SK-N-SH (cell line): ENCODE measurements at regions not wholly inside any gene's neighbourhood (a gene's known extent, or its start where the extent isn't known, plus 50 kb on each side); places are given as distances from the start of the nearest gene placed in this dataset.

Experiments
- CTCF ChIA-PET: fragments of 300-600, 350-600 bp; formaldehyde crosslinking; extraction: SDS; loops from one replicate; lab custom pipeline; 2021; lab: Yijun Ruan, JAX
- POLR2A ChIA-PET: fragments of 350-600 bp; sonication (Branson Sonifier 250); formaldehyde crosslinking; extraction: SDS; loops from one replicate; lab custom pipeline; 2020; ENCODE audit warnings: antibody characterized with exemption, inconsistent platforms; lab: Yijun Ruan, JAX
- DNase-seq: peaks from one replicate; pipeline ENCODE4 v3.0.0; 2012
- H2AFZ ChIP-seq: fragments of 200-600 bp; sonication (generic); 2 replicates; pipeline ENCODE4 v1.8.1; 2016; ENCODE audit warnings: antibody characterized with exemption, mild to moderate bottlenecking, low read depth
- H3F3A ChIP-seq: fragments of 200-600 bp; sonication (generic); replicated peaks from 2 replicates; pipeline ENCODE3; 2016; ENCODE audit warnings: antibody characterized with exemption, mild to moderate bottlenecking; ENCODE audit not compliant: insufficient read depth
- H3K27ac ChIP-seq, 2 experiments: fragments of 200-500 bp in 1 of 2; fragments of 200-600 bp in 1 of 2; sonication (Bioruptor generic) in 1 of 2; sonication (generic), shearing (Covaris generic) in 1 of 2; 2 replicates each; pipeline versions ENCODE4 v1.5.1 to v1.6.1; 2014 to 2016; ENCODE audit warnings: low read depth in 2 of 2, inconsistent platforms in 1 of 2, low read length in 1 of 2, mild to moderate bottlenecking in 1 of 2, mixed read lengths in 1 of 2
- H3K27me3 ChIP-seq: fragments of 200-600 bp; sonication (generic), shearing (Covaris generic); 2 replicates; pipeline ENCODE4 v1.6.1; 2016; ENCODE audit warnings: mixed run types; ENCODE audit not compliant: insufficient read depth
- H3K36me3 ChIP-seq, 2 experiments: fragments of 200-500 bp in 1 of 2; fragments of 200-600 bp in 1 of 2; sonication (Bioruptor generic) in 1 of 2; sonication (generic) in 1 of 2; replicated peaks in 1 of 2; 2 replicates each; pipeline versions ENCODE3 to v1.5.1; 2014 to 2016; ENCODE audit warnings: low read length in 1 of 2, mild to moderate bottlenecking in 1 of 2; ENCODE audit not compliant: insufficient read depth in 2 of 2, control insufficient read depth in 1 of 2
- H3K4me1 ChIP-seq, 2 experiments: fragments of 200-500 bp in 1 of 2; fragments of 200-600 bp in 1 of 2; sonication (Bioruptor generic) in 1 of 2; sonication (generic), shearing (Covaris generic) in 1 of 2; 2 replicates each; pipeline versions ENCODE4 v1.5.1 to v1.6.1; 2014 to 2016; ENCODE audit warnings: low read depth in 1 of 2, low read length in 1 of 2, mixed run types in 1 of 2; ENCODE audit not compliant: insufficient read depth in 2 of 2, control insufficient read depth in 1 of 2
- H3K4me2 ChIP-seq: fragments of 200-600 bp; sonication (generic), shearing (Covaris generic); 2 replicates; pipeline ENCODE4 v1.6.1; 2017; ENCODE audit warnings: mixed run types
- H3K4me3 ChIP-seq, 2 experiments: fragments of 200-500 bp in 1 of 2; fragments of 200-600 bp in 1 of 2; sonication (Bioruptor generic) in 1 of 2; sonication (generic), shearing (Covaris generic) in 1 of 2; 2 replicates each; pipeline versions ENCODE4 v1.5.1 to v1.8.1; 2014 to 2016; ENCODE audit warnings: low read depth in 2 of 2, inconsistent platforms in 1 of 2, low read length in 1 of 2, mild to moderate bottlenecking in 1 of 2, mixed read lengths in 1 of 2, moderate library complexity in 1 of 2
- H3K79me2 ChIP-seq: fragments of 200-600 bp; sonication (generic); 2 replicates; pipeline ENCODE4 v1.8.1; 2017; ENCODE audit warnings: mild to moderate bottlenecking; ENCODE audit not compliant: insufficient read depth
- H3K9ac ChIP-seq: fragments of 200-600 bp; sonication (generic); 2 replicates; pipeline ENCODE4 v1.6.1; 2017; ENCODE audit warnings: mixed run types
- H3K9me2 ChIP-seq: fragments of 200-600 bp; sonication (generic); 2 replicates; pipeline ENCODE4 v1.6.1; 2017; ENCODE audit warnings: mixed run types
- H3K9me3 ChIP-seq: fragments of 200-600 bp; sonication (generic); 2 replicates; pipeline ENCODE4 v1.6.1; 2017; ENCODE audit warnings: mixed run types, mild to moderate bottlenecking, moderate library complexity
- H4K20me1 ChIP-seq: fragments of 200-600 bp; sonication (generic); 2 replicates; pipeline ENCODE4 v1.6.1; 2017; ENCODE audit warnings: mild to moderate bottlenecking, mixed run types; ENCODE audit not compliant: insufficient read depth
- ELF1 ChIP-seq: IDR thresholded peaks from 2 replicates; pipeline ENCODE4 v1.4.0; 2012
- EZH2phosphoT487 ChIP-seq: fragments of 200-600 bp; sonication (generic); IDR thresholded peaks from 2 replicates; pipeline ENCODE4 v1.6.1; 2017; ENCODE audit warnings: low read depth, mixed run types, mild to moderate bottlenecking, antibody characterized with exemption, moderate library complexity, borderline replicate concordance
- FOXM1 ChIP-seq: IDR thresholded peaks from 2 replicates; pipeline ENCODE4 v1.4.0; 2012; ENCODE audit warnings: low read depth, mild to moderate bottlenecking
- GATA2 ChIP-seq: sonication (generic); formaldehyde crosslinking; IDR thresholded peaks from 2 replicates; pipeline ENCODE4 v1.5.0; 2020; ENCODE audit warnings: mild to moderate bottlenecking, missing genetic modification reagents
- MAX ChIP-seq: IDR thresholded peaks from 2 replicates; pipeline ENCODE4 v1.4.0; 2012; ENCODE audit warnings: low read depth
- MXI1 ChIP-seq: IDR thresholded peaks from 2 replicates; pipeline ENCODE4 v1.6.1; 2012; ENCODE audit warnings: mild to moderate bottlenecking, low read depth, low read length, improper control_type of control experiment
- NRF1 ChIP-seq: IDR thresholded peaks from 2 replicates; pipeline ENCODE4 v1.6.1; 2012; ENCODE audit warnings: low read depth, mild to moderate bottlenecking, low read length
- POLR2AphosphoS5 ChIP-seq: IDR thresholded peaks from 2 replicates; pipeline ENCODE4 v1.6.1; 2012; ENCODE audit warnings: low read depth, low read length
- RAD21 ChIP-seq: IDR thresholded peaks from 2 replicates; pipeline ENCODE4 v1.6.1; 2012; ENCODE audit warnings: mild to moderate bottlenecking, low read length
- RCOR1 ChIP-seq: fragments of 150-350 bp; IDR thresholded peaks from 2 replicates; pipeline ENCODE4 v1.6.1; 2017; ENCODE audit warnings: antibody characterized with exemption, low read length
- RXRA ChIP-seq: IDR thresholded peaks from 2 replicates; pipeline ENCODE4 v1.4.0; 2012; ENCODE audit warnings: low read depth, mild to moderate bottlenecking, borderline replicate concordance
- SMC3 ChIP-seq: IDR thresholded peaks from 2 replicates; pipeline ENCODE4 v1.6.1; 2012; ENCODE audit warnings: low read depth, low read length, improper control_type of control experiment
- TCF12 ChIP-seq: IDR thresholded peaks from 2 replicates; pipeline ENCODE4 v1.4.0; 2012
- USF1 ChIP-seq: IDR thresholded peaks from 2 replicates; pipeline ENCODE4 v1.4.0; 2012; ENCODE audit warnings: low read depth, borderline replicate concordance
- USF2 ChIP-seq: fragments of 150-350 bp; IDR thresholded peaks from 2 replicates; pipeline ENCODE4 v1.6.1; 2017; ENCODE audit warnings: antibody characterized with exemption, low read length, low read depth, borderline replicate concordance
- WGBS: methylation state at CpG from one replicate; pipeline ENCODE4 v1.1.6; 2017; ENCODE audit warnings: low lambda C conversion rate; 5-methylcytosine and 5-hydroxymethylcytosine counted together
- TF ChIP-seq, protein P1 (sequence below): IDR thresholded peaks from 2 replicates; pipeline ENCODE4 v1.6.1; 2012; ENCODE audit warnings: mild to moderate bottlenecking, low read depth, low read length, moderate library complexity
- TF ChIP-seq, protein P2 (sequence below): fragments of 200-600 bp; sonication (generic); IDR thresholded peaks from 2 replicates; pipeline ENCODE4 v1.6.1; 2017; ENCODE audit warnings: antibody characterized with exemption, mild to moderate bottlenecking, moderate library complexity
- TF ChIP-seq, protein P3 (sequence below): fragments of 150-350 bp; IDR thresholded peaks from 2 replicates; pipeline ENCODE4 v1.6.1; 2016; ENCODE audit warnings: mild to moderate bottlenecking, low read depth, low read length
- TF ChIP-seq, protein P4 (sequence below): IDR thresholded peaks from 2 replicates; pipeline ENCODE4 v1.4.0; 2012; ENCODE audit warnings: low read depth, borderline replicate concordance

DNA sequence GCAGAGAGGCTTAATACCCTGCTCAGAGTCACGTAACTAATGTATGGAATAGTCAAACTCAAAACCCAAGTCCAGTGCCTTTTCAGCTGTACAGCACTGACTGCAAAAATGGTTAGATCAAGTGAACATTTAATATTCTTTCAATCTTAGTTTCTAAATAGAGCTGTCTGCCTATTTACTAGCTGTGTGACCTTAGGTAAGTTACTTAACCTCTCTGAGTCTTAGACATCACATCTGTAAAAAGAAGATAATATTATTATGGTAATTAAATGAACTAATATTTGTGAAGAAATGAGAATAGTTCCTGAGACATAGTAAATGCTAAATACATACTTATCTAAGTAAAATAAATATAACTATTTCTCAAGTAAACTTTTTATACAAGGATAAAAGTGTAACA is 235.5 kb downstream of the SAMD5 start:
- no peaks in the 10 kb centered on the region for H3K27me3 ChIP-seq
- no peak overlapping the region for H3K4me2 ChIP-seq
- ChIA-PET CTCF (no interaction called here), POLR2A (no interaction called here)
- no peaks in the 10 kb centered on the region for H3K36me3 ChIP-seq
- H3K79me2 ChIP-seq: no peaks in the 10 kb centered on the region
- no peaks in the 10 kb centered on the region for H4K20me1 ChIP-seq
- H2AFZ ChIP-seq: no peak overlapping the region
- no peaks in the 10 kb centered on the region for H3F3A ChIP-seq
- DNase-seq: no peak
- no peak overlapping the region for H3K4me3 ChIP-seq
- H3K9me3 ChIP-seq: no peaks in the 10 kb centered on the region
- TF ChIP-seq RXRA (no peak), RCOR1 (no peak), USF1 (no peak), MAX (no peak), RAD21 (no peak), TCF12 (no peak), ELF1 (no peak), GATA2 (CRISPR knock-in tag) (no peak), USF2 (no peak), FOXM1 (no peak), NRF1 (no peak), POLR2AphosphoS5 (no peak), MXI1 (no peak), SMC3 (no peak), EZH2phosphoT487 (no peak)
- TF ChIP-seq, protein P1, sequence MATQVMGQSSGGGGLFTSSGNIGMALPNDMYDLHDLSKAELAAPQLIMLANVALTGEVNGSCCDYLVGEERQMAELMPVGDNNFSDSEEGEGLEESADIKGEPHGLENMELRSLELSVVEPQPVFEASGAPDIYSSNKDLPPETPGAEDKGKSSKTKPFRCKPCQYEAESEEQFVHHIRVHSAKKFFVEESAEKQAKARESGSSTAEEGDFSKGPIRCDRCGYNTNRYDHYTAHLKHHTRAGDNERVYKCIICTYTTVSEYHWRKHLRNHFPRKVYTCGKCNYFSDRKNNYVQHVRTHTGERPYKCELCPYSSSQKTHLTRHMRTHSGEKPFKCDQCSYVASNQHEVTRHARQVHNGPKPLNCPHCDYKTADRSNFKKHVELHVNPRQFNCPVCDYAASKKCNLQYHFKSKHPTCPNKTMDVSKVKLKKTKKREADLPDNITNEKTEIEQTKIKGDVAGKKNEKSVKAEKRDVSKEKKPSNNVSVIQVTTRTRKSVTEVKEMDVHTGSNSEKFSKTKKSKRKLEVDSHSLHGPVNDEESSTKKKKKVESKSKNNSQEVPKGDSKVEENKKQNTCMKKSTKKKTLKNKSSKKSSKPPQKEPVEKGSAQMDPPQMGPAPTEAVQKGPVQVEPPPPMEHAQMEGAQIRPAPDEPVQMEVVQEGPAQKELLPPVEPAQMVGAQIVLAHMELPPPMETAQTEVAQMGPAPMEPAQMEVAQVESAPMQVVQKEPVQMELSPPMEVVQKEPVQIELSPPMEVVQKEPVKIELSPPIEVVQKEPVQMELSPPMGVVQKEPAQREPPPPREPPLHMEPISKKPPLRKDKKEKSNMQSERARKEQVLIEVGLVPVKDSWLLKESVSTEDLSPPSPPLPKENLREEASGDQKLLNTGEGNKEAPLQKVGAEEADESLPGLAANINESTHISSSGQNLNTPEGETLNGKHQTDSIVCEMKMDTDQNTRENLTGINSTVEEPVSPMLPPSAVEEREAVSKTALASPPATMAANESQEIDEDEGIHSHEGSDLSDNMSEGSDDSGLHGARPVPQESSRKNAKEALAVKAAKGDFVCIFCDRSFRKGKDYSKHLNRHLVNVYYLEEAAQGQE: no peak
- TF ChIP-seq, protein P2, sequence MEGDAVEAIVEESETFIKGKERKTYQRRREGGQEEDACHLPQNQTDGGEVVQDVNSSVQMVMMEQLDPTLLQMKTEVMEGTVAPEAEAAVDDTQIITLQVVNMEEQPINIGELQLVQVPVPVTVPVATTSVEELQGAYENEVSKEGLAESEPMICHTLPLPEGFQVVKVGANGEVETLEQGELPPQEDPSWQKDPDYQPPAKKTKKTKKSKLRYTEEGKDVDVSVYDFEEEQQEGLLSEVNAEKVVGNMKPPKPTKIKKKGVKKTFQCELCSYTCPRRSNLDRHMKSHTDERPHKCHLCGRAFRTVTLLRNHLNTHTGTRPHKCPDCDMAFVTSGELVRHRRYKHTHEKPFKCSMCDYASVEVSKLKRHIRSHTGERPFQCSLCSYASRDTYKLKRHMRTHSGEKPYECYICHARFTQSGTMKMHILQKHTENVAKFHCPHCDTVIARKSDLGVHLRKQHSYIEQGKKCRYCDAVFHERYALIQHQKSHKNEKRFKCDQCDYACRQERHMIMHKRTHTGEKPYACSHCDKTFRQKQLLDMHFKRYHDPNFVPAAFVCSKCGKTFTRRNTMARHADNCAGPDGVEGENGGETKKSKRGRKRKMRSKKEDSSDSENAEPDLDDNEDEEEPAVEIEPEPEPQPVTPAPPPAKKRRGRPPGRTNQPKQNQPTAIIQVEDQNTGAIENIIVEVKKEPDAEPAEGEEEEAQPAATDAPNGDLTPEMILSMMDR: no peak
- TF ChIP-seq, protein P3, sequence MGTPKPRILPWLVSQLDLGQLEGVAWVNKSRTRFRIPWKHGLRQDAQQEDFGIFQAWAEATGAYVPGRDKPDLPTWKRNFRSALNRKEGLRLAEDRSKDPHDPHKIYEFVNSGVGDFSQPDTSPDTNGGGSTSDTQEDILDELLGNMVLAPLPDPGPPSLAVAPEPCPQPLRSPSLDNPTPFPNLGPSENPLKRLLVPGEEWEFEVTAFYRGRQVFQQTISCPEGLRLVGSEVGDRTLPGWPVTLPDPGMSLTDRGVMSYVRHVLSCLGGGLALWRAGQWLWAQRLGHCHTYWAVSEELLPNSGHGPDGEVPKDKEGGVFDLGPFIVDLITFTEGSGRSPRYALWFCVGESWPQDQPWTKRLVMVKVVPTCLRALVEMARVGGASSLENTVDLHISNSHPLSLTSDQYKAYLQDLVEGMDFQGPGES: no peak
- TF ChIP-seq, protein P4, sequence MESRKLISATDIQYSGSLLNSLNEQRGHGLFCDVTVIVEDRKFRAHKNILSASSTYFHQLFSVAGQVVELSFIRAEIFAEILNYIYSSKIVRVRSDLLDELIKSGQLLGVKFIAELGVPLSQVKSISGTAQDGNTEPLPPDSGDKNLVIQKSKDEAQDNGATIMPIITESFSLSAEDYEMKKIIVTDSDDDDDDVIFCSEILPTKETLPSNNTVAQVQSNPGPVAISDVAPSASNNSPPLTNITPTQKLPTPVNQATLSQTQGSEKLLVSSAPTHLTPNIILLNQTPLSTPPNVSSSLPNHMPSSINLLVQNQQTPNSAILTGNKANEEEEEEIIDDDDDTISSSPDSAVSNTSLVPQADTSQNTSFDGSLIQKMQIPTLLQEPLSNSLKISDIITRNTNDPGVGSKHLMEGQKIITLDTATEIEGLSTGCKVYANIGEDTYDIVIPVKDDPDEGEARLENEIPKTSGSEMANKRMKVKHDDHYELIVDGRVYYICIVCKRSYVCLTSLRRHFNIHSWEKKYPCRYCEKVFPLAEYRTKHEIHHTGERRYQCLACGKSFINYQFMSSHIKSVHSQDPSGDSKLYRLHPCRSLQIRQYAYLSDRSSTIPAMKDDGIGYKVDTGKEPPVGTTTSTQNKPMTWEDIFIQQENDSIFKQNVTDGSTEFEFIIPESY: no peak
- no peak overlapping the region for H3K27ac ChIP-seq
- no peaks in the 10 kb centered on the region for H3K4me1 ChIP-seq
- H3K9me2 ChIP-seq: no peaks in the 10 kb centered on the region
- WGBS: 15% methylated on average over 1 of the region's 1 CpG
- H3K9ac ChIP-seq: no peak overlapping the region
